ENCODE measurements at regions not wholly inside any gene's neighbourhood (a gene's known extent, or its start where the extent isn't known, plus 50 kb on each side); places are given as distances from the start of the nearest gene placed in this dataset.

GRCh38 chr6:56745081-56745480 lies 102.4 kb upstream of the DST start (continued):
- TF ChIP-seq ZBTB33 (IDR thresholded peaks at IDR 0.05; ENCODE audit: extremely low read depth, insufficient replicate concordance, low read length): no peak
- no peak for TF ChIP-seq CBX3 (IDR thresholded peaks at IDR 0.05; ENCODE audit: low read depth)
- TF ChIP-seq YY1 (IDR thresholded peaks at IDR 0.05; ENCODE audit: extremely low read depth, insufficient replicate concordance, low read depth, low read length): no peak
- TF ChIP-seq SRF (IDR thresholded peaks at IDR 0.05; ENCODE audit: low read depth): no peak

GRCh38 chr6:56744528-56744927 lies 101.8 kb upstream of the DST start:
- CTCF ChIA-PET: interaction anchor here (0.8 kb wide), 1 partner anchor 46 kb away, joined by 3 read pairs; no protein-coding TSS in a partner anchor
- intact Hi-C loops (cut with micrococcal nuclease): no loop called here
- H3K4me3 ChIP-seq (replicated peaks in 1 of 2; ENCODE audit: low read depth in 1 of 2, low read length in 2 of 2): no peak overlapping the region
- peak overlapping the region; percentile 24 for H3K4me2 ChIP-seq (ENCODE audit: low read length)
- H3K36me3 ChIP-seq (ENCODE audit: control insufficient read depth in 1 of 2, insufficient read depth in 2 of 2, low read length in 2 of 2): no peaks in the 10 kb centered on the region
- ATAC-seq: no peak
- DNase-seq (ENCODE audit: low read depth, low spot score): no peak
- H4K20me1 ChIP-seq (ENCODE audit: insufficient read depth): no peaks in the 10 kb centered on the region
- peaks cover 90% of the 10 kb centered on the region for H3K79me2 ChIP-seq (ENCODE audit: insufficient read depth, low read length)
- no peaks in the 10 kb centered on the region for H3K9me3 ChIP-seq (ENCODE audit: control insufficient read depth in 1 of 2, insufficient read depth in 1 of 2, low read depth in 1 of 2, low read length in 2 of 2)
- POLR2A ChIA-PET: interaction anchor here (1.4 to 2.0 kb wide), 3 partner anchors 10 to 18 kb away, joined by 4 to 8 read pairs (median 7); no protein-coding TSS in a partner anchor
- H2AFZ ChIP-seq (ENCODE audit: low read depth, low read length, poor library complexity, severe bottlenecking): no peak overlapping the region
- H3K9ac ChIP-seq (ENCODE audit: low read length): no peak overlapping the region
- H3K9me2 ChIP-seq (ENCODE audit: insufficient read depth): no peaks in the 10 kb centered on the region
- RAD21 ChIA-PET (ENCODE audit: low non-redundant PET in 1 of 2, low total read pairs in 2 of 2, uncharacterized antibody in 2 of 2, unreplicated experiment in 2 of 2): no interaction called here
- H3K27me3 ChIP-seq (ENCODE audit: insufficient read depth, low read length): no peaks in the 10 kb centered on the region
- TF ChIP-seq SP1 (IDR thresholded peaks at IDR 0.05; ENCODE audit: low read depth): no peak
- TF ChIP-seq ZNF274 (IDR thresholded peaks at IDR 0.05; ENCODE audit: low read depth, low read length): no peak
- TF ChIP-seq YY1 (IDR thresholded peaks at IDR 0.05; ENCODE audit: extremely low read depth, insufficient replicate concordance, low read depth, low read length): no peak
- TF ChIP-seq ELF1 (IDR thresholded peaks at IDR 0.05; ENCODE audit: borderline replicate concordance, low read depth): no peak
- TF ChIP-seq EZH2 (IDR thresholded peaks at IDR 0.05): no peak
- no peak for TF ChIP-seq REST (IDR thresholded peaks at IDR 0.05; ENCODE audit: low read depth)
- no peak for TF ChIP-seq FOSL1 (IDR thresholded peaks at IDR 0.05; ENCODE audit: low read depth)
- TF ChIP-seq ZFX (IDR thresholded peaks at IDR 0.05): no peak
- no peak for TF ChIP-seq SRF (IDR thresholded peaks at IDR 0.05; ENCODE audit: low read depth)
- TF ChIP-seq CEBPB (IDR thresholded peaks at IDR 0.05; ENCODE audit: low read depth): no peak
- no peak for TF ChIP-seq RAD21 (IDR thresholded peaks at IDR 0.05; ENCODE audit: low read depth)
- TF ChIP-seq JUND (IDR thresholded peaks at IDR 0.05): no peak
- BruUV-seq (replicated peaks): no TSS peak
- H3K4me1 ChIP-seq (ENCODE audit: control insufficient read depth in 1 of 2, insufficient read depth in 2 of 2, low read length in 2 of 2): peaks cover 79 to 83% of the 10 kb centered on the region in 2 experiments
- peak overlapping the region; percentile 16; the same call in 1 of the 2 replicates for H3K27ac ChIP-seq (ENCODE audit: low read depth, low read length)
